H1 (cell line): ENCODE measurements at regions not wholly inside any gene's neighbourhood (a gene's known extent, or its start where the extent isn't known, plus 50 kb on each side); places are given as distances from the start of the nearest gene placed in this dataset.

Source experiments
- RNF2 ChIP-seq: fragments of 200-900, 300-1000 bp; sonication (generic); IDR thresholded peaks from 2 replicates; pipeline ENCODE4 v1.7.1; 2016; ENCODE audit warnings: borderline replicate concordance, low read depth, mild to moderate bottlenecking, antibody characterized with exemption, low read length; ENCODE audit not compliant: poor library complexity, severe bottlenecking; ENCODE audit errors: missing control alignments
- SAP30 ChIP-seq: fragments of 300-600 bp; sonication (generic); IDR thresholded peaks from 2 replicates; pipeline ENCODE4 v1.7.1; 2012; ENCODE audit warnings: low read length, moderate library complexity, mild to moderate bottlenecking, inconsistent platforms; ENCODE audit not compliant: insufficient read depth, insufficient replicate concordance
- TF ChIP-seq, protein P1 (sequence below): fragments of 300-600 bp; sonication (generic); IDR thresholded peaks from 2 replicates; pipeline ENCODE4 v1.7.1; 2012; ENCODE audit warnings: low read length, moderate library complexity, mild to moderate bottlenecking, inconsistent platforms; ENCODE audit not compliant: insufficient replicate concordance
- TF ChIP-seq, protein P2 (sequence below), 3 experiments: IDR thresholded peaks; 1 replicate in 2 of 3; 2 replicates in 1 of 3; pipeline versions ENCODE4 v1.5.1 to v1.6.1; 2011; ENCODE audit warnings: low read length in 3 of 3, mild to moderate bottlenecking in 3 of 3, inconsistent platforms in 2 of 3, low read depth in 1 of 3, moderate library complexity in 1 of 3; ENCODE audit not compliant: insufficient read depth in 1 of 3; ENCODE audit errors: control extremely low read depth in 1 of 3

- TF ChIP-seq, protein P1, sequence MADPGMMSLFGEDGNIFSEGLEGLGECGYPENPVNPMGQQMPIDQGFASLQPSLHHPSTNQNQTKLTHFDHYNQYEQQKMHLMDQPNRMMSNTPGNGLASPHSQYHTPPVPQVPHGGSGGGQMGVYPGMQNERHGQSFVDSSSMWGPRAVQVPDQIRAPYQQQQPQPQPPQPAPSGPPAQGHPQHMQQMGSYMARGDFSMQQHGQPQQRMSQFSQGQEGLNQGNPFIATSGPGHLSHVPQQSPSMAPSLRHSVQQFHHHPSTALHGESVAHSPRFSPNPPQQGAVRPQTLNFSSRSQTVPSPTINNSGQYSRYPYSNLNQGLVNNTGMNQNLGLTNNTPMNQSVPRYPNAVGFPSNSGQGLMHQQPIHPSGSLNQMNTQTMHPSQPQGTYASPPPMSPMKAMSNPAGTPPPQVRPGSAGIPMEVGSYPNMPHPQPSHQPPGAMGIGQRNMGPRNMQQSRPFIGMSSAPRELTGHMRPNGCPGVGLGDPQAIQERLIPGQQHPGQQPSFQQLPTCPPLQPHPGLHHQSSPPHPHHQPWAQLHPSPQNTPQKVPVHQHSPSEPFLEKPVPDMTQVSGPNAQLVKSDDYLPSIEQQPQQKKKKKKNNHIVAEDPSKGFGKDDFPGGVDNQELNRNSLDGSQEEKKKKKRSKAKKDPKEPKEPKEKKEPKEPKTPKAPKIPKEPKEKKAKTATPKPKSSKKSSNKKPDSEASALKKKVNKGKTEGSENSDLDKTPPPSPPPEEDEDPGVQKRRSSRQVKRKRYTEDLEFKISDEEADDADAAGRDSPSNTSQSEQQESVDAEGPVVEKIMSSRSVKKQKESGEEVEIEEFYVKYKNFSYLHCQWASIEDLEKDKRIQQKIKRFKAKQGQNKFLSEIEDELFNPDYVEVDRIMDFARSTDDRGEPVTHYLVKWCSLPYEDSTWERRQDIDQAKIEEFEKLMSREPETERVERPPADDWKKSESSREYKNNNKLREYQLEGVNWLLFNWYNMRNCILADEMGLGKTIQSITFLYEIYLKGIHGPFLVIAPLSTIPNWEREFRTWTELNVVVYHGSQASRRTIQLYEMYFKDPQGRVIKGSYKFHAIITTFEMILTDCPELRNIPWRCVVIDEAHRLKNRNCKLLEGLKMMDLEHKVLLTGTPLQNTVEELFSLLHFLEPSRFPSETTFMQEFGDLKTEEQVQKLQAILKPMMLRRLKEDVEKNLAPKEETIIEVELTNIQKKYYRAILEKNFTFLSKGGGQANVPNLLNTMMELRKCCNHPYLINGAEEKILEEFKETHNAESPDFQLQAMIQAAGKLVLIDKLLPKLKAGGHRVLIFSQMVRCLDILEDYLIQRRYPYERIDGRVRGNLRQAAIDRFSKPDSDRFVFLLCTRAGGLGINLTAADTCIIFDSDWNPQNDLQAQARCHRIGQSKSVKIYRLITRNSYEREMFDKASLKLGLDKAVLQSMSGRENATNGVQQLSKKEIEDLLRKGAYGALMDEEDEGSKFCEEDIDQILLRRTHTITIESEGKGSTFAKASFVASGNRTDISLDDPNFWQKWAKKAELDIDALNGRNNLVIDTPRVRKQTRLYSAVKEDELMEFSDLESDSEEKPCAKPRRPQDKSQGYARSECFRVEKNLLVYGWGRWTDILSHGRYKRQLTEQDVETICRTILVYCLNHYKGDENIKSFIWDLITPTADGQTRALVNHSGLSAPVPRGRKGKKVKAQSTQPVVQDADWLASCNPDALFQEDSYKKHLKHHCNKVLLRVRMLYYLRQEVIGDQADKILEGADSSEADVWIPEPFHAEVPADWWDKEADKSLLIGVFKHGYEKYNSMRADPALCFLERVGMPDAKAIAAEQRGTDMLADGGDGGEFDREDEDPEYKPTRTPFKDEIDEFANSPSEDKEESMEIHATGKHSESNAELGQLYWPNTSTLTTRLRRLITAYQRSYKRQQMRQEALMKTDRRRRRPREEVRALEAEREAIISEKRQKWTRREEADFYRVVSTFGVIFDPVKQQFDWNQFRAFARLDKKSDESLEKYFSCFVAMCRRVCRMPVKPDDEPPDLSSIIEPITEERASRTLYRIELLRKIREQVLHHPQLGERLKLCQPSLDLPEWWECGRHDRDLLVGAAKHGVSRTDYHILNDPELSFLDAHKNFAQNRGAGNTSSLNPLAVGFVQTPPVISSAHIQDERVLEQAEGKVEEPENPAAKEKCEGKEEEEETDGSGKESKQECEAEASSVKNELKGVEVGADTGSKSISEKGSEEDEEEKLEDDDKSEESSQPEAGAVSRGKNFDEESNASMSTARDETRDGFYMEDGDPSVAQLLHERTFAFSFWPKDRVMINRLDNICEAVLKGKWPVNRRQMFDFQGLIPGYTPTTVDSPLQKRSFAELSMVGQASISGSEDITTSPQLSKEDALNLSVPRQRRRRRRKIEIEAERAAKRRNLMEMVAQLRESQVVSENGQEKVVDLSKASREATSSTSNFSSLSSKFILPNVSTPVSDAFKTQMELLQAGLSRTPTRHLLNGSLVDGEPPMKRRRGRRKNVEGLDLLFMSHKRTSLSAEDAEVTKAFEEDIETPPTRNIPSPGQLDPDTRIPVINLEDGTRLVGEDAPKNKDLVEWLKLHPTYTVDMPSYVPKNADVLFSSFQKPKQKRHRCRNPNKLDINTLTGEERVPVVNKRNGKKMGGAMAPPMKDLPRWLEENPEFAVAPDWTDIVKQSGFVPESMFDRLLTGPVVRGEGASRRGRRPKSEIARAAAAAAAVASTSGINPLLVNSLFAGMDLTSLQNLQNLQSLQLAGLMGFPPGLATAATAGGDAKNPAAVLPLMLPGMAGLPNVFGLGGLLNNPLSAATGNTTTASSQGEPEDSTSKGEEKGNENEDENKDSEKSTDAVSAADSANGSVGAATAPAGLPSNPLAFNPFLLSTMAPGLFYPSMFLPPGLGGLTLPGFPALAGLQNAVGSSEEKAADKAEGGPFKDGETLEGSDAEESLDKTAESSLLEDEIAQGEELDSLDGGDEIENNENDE = no peak
- no peak for TF ChIP-seq SAP30
- TF ChIP-seq, protein P2, sequence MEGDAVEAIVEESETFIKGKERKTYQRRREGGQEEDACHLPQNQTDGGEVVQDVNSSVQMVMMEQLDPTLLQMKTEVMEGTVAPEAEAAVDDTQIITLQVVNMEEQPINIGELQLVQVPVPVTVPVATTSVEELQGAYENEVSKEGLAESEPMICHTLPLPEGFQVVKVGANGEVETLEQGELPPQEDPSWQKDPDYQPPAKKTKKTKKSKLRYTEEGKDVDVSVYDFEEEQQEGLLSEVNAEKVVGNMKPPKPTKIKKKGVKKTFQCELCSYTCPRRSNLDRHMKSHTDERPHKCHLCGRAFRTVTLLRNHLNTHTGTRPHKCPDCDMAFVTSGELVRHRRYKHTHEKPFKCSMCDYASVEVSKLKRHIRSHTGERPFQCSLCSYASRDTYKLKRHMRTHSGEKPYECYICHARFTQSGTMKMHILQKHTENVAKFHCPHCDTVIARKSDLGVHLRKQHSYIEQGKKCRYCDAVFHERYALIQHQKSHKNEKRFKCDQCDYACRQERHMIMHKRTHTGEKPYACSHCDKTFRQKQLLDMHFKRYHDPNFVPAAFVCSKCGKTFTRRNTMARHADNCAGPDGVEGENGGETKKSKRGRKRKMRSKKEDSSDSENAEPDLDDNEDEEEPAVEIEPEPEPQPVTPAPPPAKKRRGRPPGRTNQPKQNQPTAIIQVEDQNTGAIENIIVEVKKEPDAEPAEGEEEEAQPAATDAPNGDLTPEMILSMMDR (IDR thresholded peaks at IDR 0.05; ENCODE audit: control extremely low read depth in 1 of 3, insufficient read depth in 1 of 3, low read depth in 1 of 3, low read length in 3 of 3) = no peak
- TF ChIP-seq RNF2 = no peak
- TF ChIP-seq, all 59 proteins: peak for 0
Observed at GRCh38 chr2:66957677-66958076, 439.5 kb upstream of the ETAA1 start (continued).
